Colonic mucosa (tissue), 4 donors: ENCODE measurements at regions not wholly inside any gene's neighbourhood (a gene's known extent, or its start where the extent isn't known, plus 50 kb on each side); places are given as distances from the start of the nearest gene placed in this dataset.

ENCODE experiments used
- DNase-seq: peaks from one replicate; pipeline ENCODE4 v3.0.0-alpha.2; 2020
- H3K27ac ChIP-seq: fragments of 200-600 bp; one replicate; pipeline ENCODE4 v1.8.0; 2021
- H3K27me3 ChIP-seq: fragments of 200-600 bp; one replicate; pipeline ENCODE4 v1.8.0; 2021
- H3K36me3 ChIP-seq: fragments of 200-600 bp; one replicate; pipeline ENCODE4 v1.8.0; 2021
- H3K4me1 ChIP-seq: fragments of 200-600 bp; one replicate; pipeline ENCODE4 v1.8.0; 2021; ENCODE audit warnings: mild to moderate bottlenecking
- H3K4me3 ChIP-seq: fragments of 200-600 bp; one replicate; pipeline ENCODE4 v1.8.0; 2021
- H3K9ac ChIP-seq, 2 donors: one replicate each; pipeline ENCODE4 v1.7.0; 2013; ENCODE audit warnings: control low read depth in 2 of 2, low read depth in 2 of 2, low read length in 2 of 2
- H3K9me3 ChIP-seq: fragments of 200-600 bp; one replicate; pipeline ENCODE4 v1.8.0; 2021
- intact Hi-C: fragments of 100-400 bp; cut with DNase I; formaldehyde crosslinking; loops from one replicate; pipeline ENCODE4 v1.14.1; 2022
- TF ChIP-seq, protein P1 (sequence below): fragments of 200-600 bp; IDR thresholded peaks from one replicate; pipeline ENCODE4 v1.8.0; 2022; ENCODE audit warnings: antibody characterized with exemption, mild to moderate bottlenecking
- donor health status: healthy.
- donor health status: DM: no; HTN: no; CAD: no.
- donor health status: DM: no; HTN: no; CAD: no.

DNA sequence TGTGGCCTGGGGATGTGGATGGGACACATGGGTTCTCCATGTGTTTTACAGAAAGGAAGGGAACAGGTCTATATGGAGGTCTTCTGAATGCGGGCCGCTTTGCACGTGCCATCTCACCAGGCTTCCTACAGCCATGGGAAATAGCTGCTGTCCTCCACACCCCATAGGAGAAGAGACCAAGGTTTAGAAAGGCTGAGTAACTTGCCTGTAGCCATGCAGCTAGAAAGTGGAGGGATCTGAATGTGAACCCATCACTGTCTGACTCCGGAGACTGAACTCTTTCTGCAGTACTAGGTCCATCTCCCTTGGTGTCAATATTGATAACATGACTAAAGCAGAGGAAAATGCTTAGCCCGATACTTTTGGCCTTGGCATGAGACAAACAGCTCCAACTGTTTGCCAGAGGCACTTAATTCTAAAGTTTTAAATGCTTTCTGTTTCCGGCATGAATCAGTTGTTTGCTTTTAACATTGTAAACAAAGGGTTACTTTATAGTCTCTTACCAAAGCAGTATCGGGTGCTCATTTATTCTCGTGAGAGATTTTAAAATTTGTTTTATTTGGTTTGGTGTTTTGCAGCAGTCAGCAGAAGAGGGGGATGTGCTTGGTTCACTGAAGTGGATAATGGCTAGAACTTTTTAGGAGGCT lies 64.8 kb upstream of the LOXL4 start:
- no peak overlapping the region for H3K27ac ChIP-seq
- H3K27me3 ChIP-seq, result no peaks in the 10 kb centered on the region
- no peaks in the 10 kb centered on the region for H3K4me1 ChIP-seq
- no peak overlapping the region for H3K4me3 ChIP-seq
- intact Hi-C loops, result no loop called here
- TF ChIP-seq, protein P1, sequence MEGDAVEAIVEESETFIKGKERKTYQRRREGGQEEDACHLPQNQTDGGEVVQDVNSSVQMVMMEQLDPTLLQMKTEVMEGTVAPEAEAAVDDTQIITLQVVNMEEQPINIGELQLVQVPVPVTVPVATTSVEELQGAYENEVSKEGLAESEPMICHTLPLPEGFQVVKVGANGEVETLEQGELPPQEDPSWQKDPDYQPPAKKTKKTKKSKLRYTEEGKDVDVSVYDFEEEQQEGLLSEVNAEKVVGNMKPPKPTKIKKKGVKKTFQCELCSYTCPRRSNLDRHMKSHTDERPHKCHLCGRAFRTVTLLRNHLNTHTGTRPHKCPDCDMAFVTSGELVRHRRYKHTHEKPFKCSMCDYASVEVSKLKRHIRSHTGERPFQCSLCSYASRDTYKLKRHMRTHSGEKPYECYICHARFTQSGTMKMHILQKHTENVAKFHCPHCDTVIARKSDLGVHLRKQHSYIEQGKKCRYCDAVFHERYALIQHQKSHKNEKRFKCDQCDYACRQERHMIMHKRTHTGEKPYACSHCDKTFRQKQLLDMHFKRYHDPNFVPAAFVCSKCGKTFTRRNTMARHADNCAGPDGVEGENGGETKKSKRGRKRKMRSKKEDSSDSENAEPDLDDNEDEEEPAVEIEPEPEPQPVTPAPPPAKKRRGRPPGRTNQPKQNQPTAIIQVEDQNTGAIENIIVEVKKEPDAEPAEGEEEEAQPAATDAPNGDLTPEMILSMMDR, result no peak
- no peaks in the 10 kb centered on the region for H3K9me3 ChIP-seq
- H3K36me3 ChIP-seq, result no peaks in the 10 kb centered on the region
- DNase-seq, result no peak
- no peak overlapping the region for H3K9ac ChIP-seq

- TF ChIP-seq, protein P1, result no peak
- no peaks in the 10 kb centered on the region for H3K36me3 ChIP-seq
- no peaks in the 10 kb centered on the region for H3K4me1 ChIP-seq
- H3K4me3 ChIP-seq, result no peak overlapping the region
- no peaks in the 10 kb centered on the region for H3K27me3 ChIP-seq
- intact Hi-C loops, result no loop called here
- H3K27ac ChIP-seq, result no peak overlapping the region
- no peak for DNase-seq
- no peaks in the 10 kb centered on the region for H3K9me3 ChIP-seq
- no peak overlapping the region for H3K9ac ChIP-seq
Measured at GRCh38 chr10:98331885-98332284, 63.9 kb upstream of the LOXL4 start.

DNA sequence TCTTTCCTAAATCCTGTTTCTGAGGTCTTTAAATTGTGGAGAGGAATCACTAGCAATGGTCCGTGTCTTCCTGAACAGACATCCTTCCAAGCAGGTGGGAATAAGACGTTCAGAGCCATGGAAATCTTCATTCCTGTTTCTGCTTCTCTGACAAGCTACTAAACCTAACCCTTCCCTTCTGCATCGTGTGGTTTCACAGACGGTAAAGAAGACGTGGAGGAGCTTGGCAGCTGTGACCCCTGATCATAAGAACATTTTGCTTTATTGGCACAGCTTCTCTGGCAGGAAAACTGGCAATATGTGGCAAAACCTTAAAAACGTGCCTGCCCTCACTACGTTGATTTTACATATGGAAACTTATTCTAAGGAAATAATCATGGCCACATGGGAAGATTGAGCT lies 63.0 kb upstream of the LOXL4 start:
- no peak overlapping the region for H3K4me3 ChIP-seq
- intact Hi-C loops, result no loop called here
- DNase-seq, result no peak
- no peaks in the 10 kb centered on the region for H3K36me3 ChIP-seq
- no peak overlapping the region for H3K27ac ChIP-seq
- TF ChIP-seq, protein P1, result no peak
- H3K4me1 ChIP-seq, result no peaks in the 10 kb centered on the region
- no peaks in the 10 kb centered on the region for H3K27me3 ChIP-seq
- no peak overlapping the region for H3K9ac ChIP-seq
- H3K9me3 ChIP-seq, result no peaks in the 10 kb centered on the region

DNA sequence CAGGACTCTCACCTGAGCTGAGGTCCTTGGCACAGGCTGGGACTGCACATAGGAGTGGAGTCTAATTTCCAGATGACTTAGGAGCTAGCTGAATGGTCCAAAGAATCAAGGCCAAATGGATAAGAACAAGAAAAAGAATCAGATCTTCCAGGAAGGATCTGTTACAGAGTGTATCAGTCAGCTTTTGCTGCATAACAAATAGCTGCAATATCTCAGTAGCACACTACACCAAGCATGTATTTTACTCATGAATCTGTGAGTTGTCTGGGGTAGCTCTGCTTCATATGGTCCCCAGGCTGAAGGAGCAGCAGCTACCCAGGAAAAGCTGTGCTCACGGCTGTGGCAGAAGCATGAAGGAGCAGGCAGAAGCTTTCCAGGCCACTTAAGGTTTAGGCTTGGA lies 60.6 kb upstream of the LOXL4 start:
- no peaks in the 10 kb centered on the region for H3K36me3 ChIP-seq
- H3K27me3 ChIP-seq, result no peaks in the 10 kb centered on the region
- no peak overlapping the region for H3K4me3 ChIP-seq
- no peak overlapping the region for H3K27ac ChIP-seq
- TF ChIP-seq, protein P1, result no peak
- H3K9ac ChIP-seq, result no peak overlapping the region
- no peaks in the 10 kb centered on the region for H3K4me1 ChIP-seq
- intact Hi-C loops, result no loop called here
- no peak for DNase-seq
- H3K9me3 ChIP-seq, result no peaks in the 10 kb centered on the region

- Histone ChIP-seq H3K36me3 (no peaks in the 10 kb centered on the region), H3K9me3 (no peaks in the 10 kb centered on the region), H3K9ac (no peak overlapping the region), H3K27ac (no peak overlapping the region), H3K4me3 (no peak overlapping the region), H3K4me1 (no peaks in the 10 kb centered on the region), H3K27me3 (no peaks in the 10 kb centered on the region)
- intact Hi-C loops, result no loop called here
- DNase-seq, result no peak
- TF ChIP-seq, protein P1, result no peak
Measured at GRCh38 chr10:98328163-98328562, 60.2 kb upstream of the LOXL4 start.
